HCT116 (cell line): ENCODE measurements at regions not wholly inside any gene's neighbourhood (a gene's known extent, or its start where the extent isn't known, plus 50 kb on each side); places are given as distances from the start of the nearest gene placed in this dataset.

Experiments used
- ATAC-seq: fragments of 200-7000 bp; cut with Tn5 transposase; 2 replicates; pipeline ENCODE4 v1.9.1; 2020; ENCODE audit warnings: mild to moderate bottlenecking, moderate library complexity
- BruUV-seq: library from RNA; stranded (reverse); fragments of 400-500 nt; replicated peaks from 2 replicates; lab custom pipeline; 2021; lab: Mats Ljungman, UMichigan
- CTCF ChIA-PET: fragments of 300-600 bp; sonication (Branson Sonifier 250); formaldehyde crosslinking; loops from one replicate; lab custom pipeline; 2021; ENCODE audit warnings: antibody characterized with exemption; lab: Charles Lee
- POLR2A ChIA-PET: fragments of 300-600, 350-600 bp; sonication (Branson Sonifier 250); formaldehyde crosslinking; loops from one replicate; lab custom pipeline; 2021; ENCODE audit warnings: antibody characterized with exemption; lab: Charles Lee
- RAD21 ChIA-PET, 2 experiments: fragments of 300-600 bp; sonication (Branson Sonifier 250); formaldehyde crosslinking; loops; one replicate each; lab custom pipeline; 2023; ENCODE audit warnings: low total read pairs in 2 of 2; ENCODE audit not compliant: uncharacterized antibody in 2 of 2, unreplicated experiment in 2 of 2, low non-redundant PET in 1 of 2; lab: Charles Lee
- DNase-seq: peaks from one replicate; pipeline ENCODE4 v3.0.0-alpha.2; 2010; ENCODE audit warnings: low read depth, low spot score
- H2AFZ ChIP-seq: fragments of 200-600 bp; shearing (Covaris generic), sonication (generic); 2 replicates; pipeline ENCODE4 v1.6.1; 2017; ENCODE audit warnings: low read depth, mixed run types, mixed read lengths, antibody characterized with exemption, low read length; ENCODE audit not compliant: poor library complexity, severe bottlenecking
- H3K27ac ChIP-seq: 2 replicates; pipeline ENCODE4 v1.5.1; 2012; ENCODE audit warnings: low read depth, low read length
- H3K27me3 ChIP-seq: fragments of 200-600 bp; sonication (generic); 2 replicates; pipeline ENCODE4 v1.6.1; 2016; ENCODE audit warnings: mixed run types, low read length, mixed read lengths; ENCODE audit not compliant: insufficient read depth
- H3K36me3 ChIP-seq, 2 experiments: fragments of 200-500 bp in 1 of 2; fragments of 200-600 bp in 1 of 2; sonication (Bioruptor generic) in 1 of 2; sonication (generic) in 1 of 2; 2 replicates each; pipeline versions ENCODE4 v1.5.1 to v1.6.1; 2014 to 2016; ENCODE audit warnings: low read length in 2 of 2, inconsistent platforms in 1 of 2, mixed read lengths in 1 of 2, mixed run types in 1 of 2; ENCODE audit not compliant: insufficient read depth in 2 of 2, control insufficient read depth in 1 of 2
- H3K4me1 ChIP-seq, 2 experiments: fragments of 200-600 bp in 1 of 2; sonication (generic) in 1 of 2; 2 replicates each; pipeline versions ENCODE4 v1.5.1 to v1.6.1; 2012 to 2017; ENCODE audit warnings: low read length in 2 of 2, inconsistent platforms in 1 of 2, mild to moderate bottlenecking in 1 of 2, mixed read lengths in 1 of 2, mixed run types in 1 of 2, moderate library complexity in 1 of 2; ENCODE audit not compliant: insufficient read depth in 2 of 2, control insufficient read depth in 1 of 2
- H3K4me2 ChIP-seq: fragments of 200-600 bp; sonication (generic); 2 replicates; pipeline ENCODE4 v1.6.1; 2017; ENCODE audit warnings: mixed run types, low read length, mixed read lengths
- H3K4me3 ChIP-seq, 2 experiments: fragments of 200-600 bp in 1 of 2; sonication (generic) in 1 of 2; replicated peaks in 1 of 2; 2 replicates each; pipeline ENCODE4 v1.5.1; 2011 to 2016; ENCODE audit warnings: low read length in 2 of 2, control low read depth in 1 of 2, low read depth in 1 of 2, mild to moderate bottlenecking in 1 of 2, mixed read lengths in 1 of 2, mixed run types in 1 of 2
- H3K79me2 ChIP-seq: fragments of 200-600 bp; sonication (generic); 2 replicates; pipeline ENCODE4 v1.6.1; 2017; ENCODE audit warnings: mild to moderate bottlenecking, mixed run types, low read length, moderate library complexity, mixed read lengths; ENCODE audit not compliant: insufficient read depth
- H3K9ac ChIP-seq: fragments of 200-600 bp; sonication (generic); 2 replicates; pipeline ENCODE4 v1.6.1; 2016; ENCODE audit warnings: low read length, mixed read lengths
- H3K9me2 ChIP-seq: fragments of 200-600 bp; sonication (generic), shearing (Covaris generic); 2 replicates; pipeline ENCODE4 v1.6.1; 2017; ENCODE audit warnings: mixed run types, mild to moderate bottlenecking, moderate library complexity; ENCODE audit not compliant: insufficient read depth
- H3K9me3 ChIP-seq, 2 experiments: fragments of 200-500 bp in 1 of 2; fragments of 200-600 bp in 1 of 2; sonication (Bioruptor generic) in 1 of 2; sonication (generic) in 1 of 2; 2 replicates each; pipeline ENCODE4 v1.6.1; 2014 to 2017; ENCODE audit warnings: low read length in 2 of 2, mixed read lengths in 2 of 2, inconsistent platforms in 1 of 2, low read depth in 1 of 2, mild to moderate bottlenecking in 1 of 2, mixed run types in 1 of 2, moderate library complexity in 1 of 2; ENCODE audit not compliant: control insufficient read depth in 1 of 2, insufficient read depth in 1 of 2
- H4K20me1 ChIP-seq: fragments of 200-600 bp; sonication (generic), shearing (Covaris generic); 2 replicates; pipeline ENCODE4 v1.6.1; 2017; ENCODE audit warnings: mixed run types, mild to moderate bottlenecking, moderate library complexity; ENCODE audit not compliant: insufficient read depth
- CBX3 ChIP-seq: IDR thresholded peaks from 2 replicates; pipeline ENCODE4 v1.6.1; 2012; ENCODE audit warnings: low read depth
- EGR1 ChIP-seq: IDR thresholded peaks from 2 replicates; pipeline ENCODE4 v1.6.1; 2012; ENCODE audit warnings: low read depth
- ELF1 ChIP-seq: IDR thresholded peaks from 2 replicates; pipeline ENCODE4 v1.6.1; 2012; ENCODE audit warnings: low read depth, borderline replicate concordance
- EZH2 ChIP-seq: fragments of 200-600 bp; sonication (generic); IDR thresholded peaks from 2 replicates; pipeline ENCODE4 v1.6.1; 2017; ENCODE audit warnings: antibody characterized with exemption, mixed run types
- EZH2phosphoT487 ChIP-seq: fragments of 200-600 bp; IDR thresholded peaks from 2 replicates; pipeline ENCODE4 v1.6.1; 2018; ENCODE audit warnings: antibody characterized with exemption, borderline replicate concordance
- FOSL1 ChIP-seq: IDR thresholded peaks from 2 replicates; pipeline ENCODE4 v1.6.1; 2012; ENCODE audit warnings: low read depth
- JUND ChIP-seq: IDR thresholded peaks from 2 replicates; pipeline ENCODE4 v1.6.1; 2012
- POLR2A ChIP-seq: IDR thresholded peaks from 2 replicates; pipeline ENCODE4 v1.7.0; 2011; ENCODE audit warnings: borderline replicate concordance; ENCODE audit not compliant: insufficient read depth, insufficient read length; ENCODE audit errors: extremely low read depth
- RAD21 ChIP-seq: IDR thresholded peaks from 2 replicates; pipeline ENCODE4 v1.6.1; 2012; ENCODE audit warnings: low read depth, mild to moderate bottlenecking
- SIN3A ChIP-seq: IDR thresholded peaks from 2 replicates; pipeline ENCODE4 v1.6.1; 2012; ENCODE audit warnings: low read depth
- SP1 ChIP-seq: IDR thresholded peaks from 2 replicates; pipeline ENCODE4 v1.6.1; 2012; ENCODE audit warnings: low read depth
- SRF ChIP-seq: IDR thresholded peaks from 2 replicates; pipeline ENCODE4 v1.6.1; 2012; ENCODE audit warnings: low read depth
- TCF7L2 ChIP-seq: IDR thresholded peaks from 2 replicates; pipeline ENCODE4 v1.7.0; 2011; ENCODE audit warnings: borderline replicate concordance, inconsistent platforms; ENCODE audit not compliant: insufficient read depth, insufficient read length; ENCODE audit errors: extremely low read depth
- YY1 ChIP-seq: IDR thresholded peaks from 2 replicates; pipeline ENCODE4 v1.6.1; 2011; ENCODE audit warnings: low read length, low read depth, moderate library complexity, mild to moderate bottlenecking; ENCODE audit not compliant: insufficient replicate concordance; ENCODE audit errors: extremely low read depth
- ZFX ChIP-seq: fragments of 450-650 bp; IDR thresholded peaks from 2 replicates; pipeline ENCODE4 v1.6.1; 2017
- ZNF274 ChIP-seq: fragments of 200-500 bp; sonication (Bioruptor generic); IDR thresholded peaks from 2 replicates; pipeline ENCODE4 v1.6.1; 2014; ENCODE audit warnings: mild to moderate bottlenecking, low read depth, low read length, inconsistent platforms
- intact Hi-C: fragments of 100-400 bp; cut with micrococcal nuclease; formaldehyde crosslinking; loops from 2 replicates; pipeline ENCODE4 v1.10.0; 2022
- TF ChIP-seq, protein P1 (sequence below): IDR thresholded peaks from 2 replicates; pipeline ENCODE4 v1.6.1; 2012
- TF ChIP-seq, protein P2 (sequence below), 3 experiments: fragments of 200-600 bp in 1 of 3; sonication (generic) in 1 of 3; IDR thresholded peaks in 2 of 3; conservative IDR thresholded peaks in 1 of 3; 2 replicates each; pipeline ENCODE4 v1.5.1; 2012 to 2017; ENCODE audit warnings: low read depth in 2 of 3, low read length in 2 of 3, antibody characterized with exemption in 1 of 3, borderline replicate concordance in 1 of 3, control low read depth in 1 of 3, mild to moderate bottlenecking in 1 of 3, mixed read lengths in 1 of 3, mixed run types in 1 of 3, moderate library complexity in 1 of 3; ENCODE audit not compliant: insufficient read depth in 1 of 3
- TF ChIP-seq, protein P3 (sequence below): IDR thresholded peaks from 2 replicates; pipeline ENCODE4 v1.6.1; 2012; ENCODE audit warnings: low read depth
- TF ChIP-seq, protein P4 (sequence below): IDR thresholded peaks from 2 replicates; pipeline ENCODE4 v1.6.1; 2011; ENCODE audit warnings: mild to moderate bottlenecking, low read length, moderate library complexity; ENCODE audit not compliant: insufficient replicate concordance; ENCODE audit errors: extremely low read depth

DNA sequence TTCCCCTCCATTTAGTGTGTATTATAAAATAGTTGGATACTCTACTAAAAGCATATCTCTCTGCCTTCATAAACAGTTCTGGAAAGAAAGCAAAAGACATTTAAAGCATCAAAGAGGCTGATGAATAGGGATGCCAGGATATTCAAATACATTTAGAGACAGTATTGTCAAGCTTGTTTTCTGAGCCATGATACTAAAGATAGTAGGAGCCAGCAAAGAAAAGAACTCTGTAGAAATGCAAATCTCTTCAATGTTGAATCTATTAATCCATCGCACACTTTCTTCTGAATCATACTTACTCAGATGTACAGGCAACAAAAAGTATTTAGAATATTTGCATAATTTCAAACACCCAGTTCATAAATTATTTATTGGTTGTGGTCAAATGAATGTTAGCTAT lies 207.1 kb upstream of the MEF2C start:
- Histone ChIP-seq H3K4me3 (no peak overlapping the region), H3K4me2 (no peak overlapping the region), H3K4me1 (no peaks in the 10 kb centered on the region), H3K27me3 (no peaks in the 10 kb centered on the region), H3K9ac (no peak overlapping the region), H3K36me3 (no peaks in the 10 kb centered on the region), H3K9me3 (no peaks in the 10 kb centered on the region), H3K9me2 (no peaks in the 10 kb centered on the region), H3K79me2 (no peaks in the 10 kb centered on the region), H2AFZ (no peak overlapping the region), H4K20me1 (no peaks in the 10 kb centered on the region), H3K27ac (no peak overlapping the region)
- ChIA-PET RAD21 (no interaction called here), POLR2A (no interaction called here), CTCF (no interaction called here)
- no peak for DNase-seq
- intact Hi-C loops, result no loop called here
- no peak for ATAC-seq
- no peak for TF ChIP-seq RAD21
- no peak for TF ChIP-seq SIN3A
- no peak for TF ChIP-seq ZFX
- no peak for TF ChIP-seq EZH2phosphoT487
- no peak for TF ChIP-seq ELF1
- no peak for TF ChIP-seq CBX3
- TF ChIP-seq POLR2A, result no peak
- TF ChIP-seq JUND, result no peak
- TF ChIP-seq EZH2, result no peak
- TF ChIP-seq TCF7L2, result no peak
- TF ChIP-seq ZNF274, result no peak
- no peak for TF ChIP-seq YY1
- TF ChIP-seq, protein P1, sequence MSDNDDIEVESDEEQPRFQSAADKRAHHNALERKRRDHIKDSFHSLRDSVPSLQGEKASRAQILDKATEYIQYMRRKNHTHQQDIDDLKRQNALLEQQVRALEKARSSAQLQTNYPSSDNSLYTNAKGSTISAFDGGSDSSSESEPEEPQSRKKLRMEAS, result no peak
- no peak for TF ChIP-seq EGR1
- no peak for TF ChIP-seq SRF
- TF ChIP-seq, protein P2, sequence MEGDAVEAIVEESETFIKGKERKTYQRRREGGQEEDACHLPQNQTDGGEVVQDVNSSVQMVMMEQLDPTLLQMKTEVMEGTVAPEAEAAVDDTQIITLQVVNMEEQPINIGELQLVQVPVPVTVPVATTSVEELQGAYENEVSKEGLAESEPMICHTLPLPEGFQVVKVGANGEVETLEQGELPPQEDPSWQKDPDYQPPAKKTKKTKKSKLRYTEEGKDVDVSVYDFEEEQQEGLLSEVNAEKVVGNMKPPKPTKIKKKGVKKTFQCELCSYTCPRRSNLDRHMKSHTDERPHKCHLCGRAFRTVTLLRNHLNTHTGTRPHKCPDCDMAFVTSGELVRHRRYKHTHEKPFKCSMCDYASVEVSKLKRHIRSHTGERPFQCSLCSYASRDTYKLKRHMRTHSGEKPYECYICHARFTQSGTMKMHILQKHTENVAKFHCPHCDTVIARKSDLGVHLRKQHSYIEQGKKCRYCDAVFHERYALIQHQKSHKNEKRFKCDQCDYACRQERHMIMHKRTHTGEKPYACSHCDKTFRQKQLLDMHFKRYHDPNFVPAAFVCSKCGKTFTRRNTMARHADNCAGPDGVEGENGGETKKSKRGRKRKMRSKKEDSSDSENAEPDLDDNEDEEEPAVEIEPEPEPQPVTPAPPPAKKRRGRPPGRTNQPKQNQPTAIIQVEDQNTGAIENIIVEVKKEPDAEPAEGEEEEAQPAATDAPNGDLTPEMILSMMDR (IDR thresholded peaks at IDR 0.05 in 2 of 3, conservative IDR thresholded peaks at IDR 0.05 in 1 of 3; ENCODE audit: borderline replicate concordance in 1 of 3, insufficient read depth in 1 of 3, low read depth in 2 of 3, low read length in 2 of 3), result no peak
- TF ChIP-seq, protein P3, sequence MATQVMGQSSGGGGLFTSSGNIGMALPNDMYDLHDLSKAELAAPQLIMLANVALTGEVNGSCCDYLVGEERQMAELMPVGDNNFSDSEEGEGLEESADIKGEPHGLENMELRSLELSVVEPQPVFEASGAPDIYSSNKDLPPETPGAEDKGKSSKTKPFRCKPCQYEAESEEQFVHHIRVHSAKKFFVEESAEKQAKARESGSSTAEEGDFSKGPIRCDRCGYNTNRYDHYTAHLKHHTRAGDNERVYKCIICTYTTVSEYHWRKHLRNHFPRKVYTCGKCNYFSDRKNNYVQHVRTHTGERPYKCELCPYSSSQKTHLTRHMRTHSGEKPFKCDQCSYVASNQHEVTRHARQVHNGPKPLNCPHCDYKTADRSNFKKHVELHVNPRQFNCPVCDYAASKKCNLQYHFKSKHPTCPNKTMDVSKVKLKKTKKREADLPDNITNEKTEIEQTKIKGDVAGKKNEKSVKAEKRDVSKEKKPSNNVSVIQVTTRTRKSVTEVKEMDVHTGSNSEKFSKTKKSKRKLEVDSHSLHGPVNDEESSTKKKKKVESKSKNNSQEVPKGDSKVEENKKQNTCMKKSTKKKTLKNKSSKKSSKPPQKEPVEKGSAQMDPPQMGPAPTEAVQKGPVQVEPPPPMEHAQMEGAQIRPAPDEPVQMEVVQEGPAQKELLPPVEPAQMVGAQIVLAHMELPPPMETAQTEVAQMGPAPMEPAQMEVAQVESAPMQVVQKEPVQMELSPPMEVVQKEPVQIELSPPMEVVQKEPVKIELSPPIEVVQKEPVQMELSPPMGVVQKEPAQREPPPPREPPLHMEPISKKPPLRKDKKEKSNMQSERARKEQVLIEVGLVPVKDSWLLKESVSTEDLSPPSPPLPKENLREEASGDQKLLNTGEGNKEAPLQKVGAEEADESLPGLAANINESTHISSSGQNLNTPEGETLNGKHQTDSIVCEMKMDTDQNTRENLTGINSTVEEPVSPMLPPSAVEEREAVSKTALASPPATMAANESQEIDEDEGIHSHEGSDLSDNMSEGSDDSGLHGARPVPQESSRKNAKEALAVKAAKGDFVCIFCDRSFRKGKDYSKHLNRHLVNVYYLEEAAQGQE, result no peak
- TF ChIP-seq FOSL1, result no peak
- TF ChIP-seq SP1, result no peak
- TF ChIP-seq, protein P4, sequence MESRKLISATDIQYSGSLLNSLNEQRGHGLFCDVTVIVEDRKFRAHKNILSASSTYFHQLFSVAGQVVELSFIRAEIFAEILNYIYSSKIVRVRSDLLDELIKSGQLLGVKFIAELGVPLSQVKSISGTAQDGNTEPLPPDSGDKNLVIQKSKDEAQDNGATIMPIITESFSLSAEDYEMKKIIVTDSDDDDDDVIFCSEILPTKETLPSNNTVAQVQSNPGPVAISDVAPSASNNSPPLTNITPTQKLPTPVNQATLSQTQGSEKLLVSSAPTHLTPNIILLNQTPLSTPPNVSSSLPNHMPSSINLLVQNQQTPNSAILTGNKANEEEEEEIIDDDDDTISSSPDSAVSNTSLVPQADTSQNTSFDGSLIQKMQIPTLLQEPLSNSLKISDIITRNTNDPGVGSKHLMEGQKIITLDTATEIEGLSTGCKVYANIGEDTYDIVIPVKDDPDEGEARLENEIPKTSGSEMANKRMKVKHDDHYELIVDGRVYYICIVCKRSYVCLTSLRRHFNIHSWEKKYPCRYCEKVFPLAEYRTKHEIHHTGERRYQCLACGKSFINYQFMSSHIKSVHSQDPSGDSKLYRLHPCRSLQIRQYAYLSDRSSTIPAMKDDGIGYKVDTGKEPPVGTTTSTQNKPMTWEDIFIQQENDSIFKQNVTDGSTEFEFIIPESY, result no peak
- no TSS peak for BruUV-seq
